B cell (primary cell): ENCODE measurements at regions not wholly inside any gene's neighbourhood (a gene's known extent, or its start where the extent isn't known, plus 50 kb on each side); places are given as distances from the start of the nearest gene placed in this dataset.

Experiments
- CTCF ChIP-seq: fragments of 200-600 bp; IDR thresholded peaks from one replicate; pipeline ENCODE4 v1.8.0; 2022; ENCODE audit warnings: antibody characterized with exemption, mild to moderate bottlenecking
- EZH2 ChIP-seq: IDR thresholded peaks from 2 replicates; pipeline ENCODE4 v1.6.1; 2012; ENCODE audit warnings: borderline replicate concordance, low read depth, mild to moderate bottlenecking, moderate library complexity, low read length; ENCODE audit not compliant: insufficient read depth, poor library complexity, severe bottlenecking

- no peak for TF ChIP-seq CTCF
- no peak for TF ChIP-seq EZH2
Observed at GRCh38 chr5:125536095-125536494, 789.7 kb upstream of the ZNF608 start.
